HUES64 (cell line): ENCODE measurements at regions not wholly inside any gene's neighbourhood (a gene's known extent, or its start where the extent isn't known, plus 50 kb on each side); places are given as distances from the start of the nearest gene placed in this dataset.
"Not testable (repeated sequence)": the region's sequence is repeated elsewhere in the genome, so short reads cannot be mapped to it uniquely, and the experiment has no call there.

Experiments used
- H3K27ac ChIP-seq: 2 replicates; pipeline ENCODE4 v1.7.0; 2013; ENCODE audit warnings: low read depth, low read length, inconsistent platforms
- H3K27me3 ChIP-seq: 2 replicates; pipeline ENCODE4 v1.6.1; 2013; ENCODE audit warnings: mild to moderate bottlenecking, low read length; ENCODE audit not compliant: insufficient read depth
- H3K36me3 ChIP-seq: 2 replicates; pipeline ENCODE4 v1.6.1; 2013; ENCODE audit warnings: mild to moderate bottlenecking, low read length; ENCODE audit not compliant: insufficient read depth
- H3K4me1 ChIP-seq: 2 replicates; pipeline ENCODE4 v1.6.1; 2013; ENCODE audit warnings: mild to moderate bottlenecking, low read length, moderate library complexity; ENCODE audit not compliant: insufficient read depth
- H3K4me3 ChIP-seq: 2 replicates; pipeline ENCODE4 v1.5.1; 2013; ENCODE audit warnings: mild to moderate bottlenecking, low read length, moderate library complexity
- H3K9ac ChIP-seq: 2 replicates; pipeline ENCODE4 v1.6.1; 2013; ENCODE audit warnings: mild to moderate bottlenecking, low read depth, low read length
- H3K9me3 ChIP-seq: 2 replicates; pipeline ENCODE4 v1.6.1; 2013; ENCODE audit warnings: low read depth, low read length; ENCODE audit not compliant: insufficient read depth
- WGBS: fragments of 150-250, 120-280 bp; methylation state at CpG from one replicate; pipeline ENCODE4 v1.1.7; 2013; ENCODE audit warnings: missing lambda C conversion rate; 5-methylcytosine and 5-hydroxymethylcytosine counted together

DNA sequence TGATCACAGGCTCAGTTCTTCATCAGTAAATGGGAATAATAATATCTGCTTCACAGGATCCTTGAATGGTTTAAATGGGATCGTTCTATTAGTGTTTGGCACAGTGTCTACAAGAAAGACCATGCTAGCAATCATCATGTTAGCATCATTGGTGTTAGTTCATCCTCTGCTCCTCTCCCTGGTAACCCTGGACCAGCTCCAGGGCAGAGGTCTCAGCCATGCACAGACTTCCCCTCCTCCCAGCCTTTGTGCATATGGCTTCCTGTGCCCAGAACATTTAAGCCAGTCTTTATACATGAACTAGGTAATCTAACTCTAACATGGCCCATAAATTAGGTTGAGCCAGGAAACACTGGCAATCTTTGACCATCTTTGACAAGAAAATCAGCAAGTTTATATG is 180.2 kb downstream of the EPM2A start:
- whole genome bisulfite sequencing: 100% methylated on average over 1 of the region's 1 CpG
- Histone ChIP-seq H3K36me3 (no peaks in the 10 kb centered on the region), H3K9me3 (no peaks in the 10 kb centered on the region), H3K4me1 (peaks cover 3% of the 10 kb centered on the region; the same call in 1 of the 2 replicates), H3K27me3 (no peaks in the 10 kb centered on the region), H3K27ac (no peak overlapping the region), H3K9ac (no peak overlapping the region), H3K4me3 (no peak overlapping the region)

GRCh38 chr6:145557474-145557873 is 177.8 kb downstream of the EPM2A start:
- no peaks in the 10 kb centered on the region for H3K27me3 ChIP-seq
- H3K4me1 ChIP-seq: peaks cover 3% of the 10 kb centered on the region; the same call in 1 of the 2 replicates
- no peaks in the 10 kb centered on the region for H3K9me3 ChIP-seq
- no peak overlapping the region for H3K27ac ChIP-seq
- no peak overlapping the region for H3K4me3 ChIP-seq
- no peak overlapping the region for H3K9ac ChIP-seq
- no peaks in the 10 kb centered on the region for H3K36me3 ChIP-seq

- no peaks in the 10 kb centered on the region for H3K36me3 ChIP-seq
- H3K4me3 ChIP-seq: no peak overlapping the region
- WGBS: 92% methylated on average over 1 of the region's 1 CpG
- H3K9me3 ChIP-seq: no peaks in the 10 kb centered on the region
- H3K27me3 ChIP-seq: no peaks in the 10 kb centered on the region
- H3K27ac ChIP-seq: no peak overlapping the region
- no peak overlapping the region for H3K9ac ChIP-seq
- peaks cover 3% of the 10 kb centered on the region; the same call in 1 of the 2 replicates for H3K4me1 ChIP-seq
These were observed 175.5 kb downstream of the EPM2A start for GRCh38 chr6:145559836-145560235.

GRCh38 chr6:145561095-145562072 is 173.9 kb downstream of the EPM2A start:
- 92% methylated on average over 4 of the region's 7 CpGs for WGBS
- no peak overlapping the region for H3K4me3 ChIP-seq
- H3K36me3 ChIP-seq: no peaks in the 10 kb centered on the region
- H3K27ac ChIP-seq: no peak overlapping the region
- no peaks in the 10 kb centered on the region for H3K27me3 ChIP-seq
- no peaks in the 10 kb centered on the region for H3K4me1 ChIP-seq
- H3K9ac ChIP-seq: no peak overlapping the region
- H3K9me3 ChIP-seq: no peaks in the 10 kb centered on the region

DNA sequence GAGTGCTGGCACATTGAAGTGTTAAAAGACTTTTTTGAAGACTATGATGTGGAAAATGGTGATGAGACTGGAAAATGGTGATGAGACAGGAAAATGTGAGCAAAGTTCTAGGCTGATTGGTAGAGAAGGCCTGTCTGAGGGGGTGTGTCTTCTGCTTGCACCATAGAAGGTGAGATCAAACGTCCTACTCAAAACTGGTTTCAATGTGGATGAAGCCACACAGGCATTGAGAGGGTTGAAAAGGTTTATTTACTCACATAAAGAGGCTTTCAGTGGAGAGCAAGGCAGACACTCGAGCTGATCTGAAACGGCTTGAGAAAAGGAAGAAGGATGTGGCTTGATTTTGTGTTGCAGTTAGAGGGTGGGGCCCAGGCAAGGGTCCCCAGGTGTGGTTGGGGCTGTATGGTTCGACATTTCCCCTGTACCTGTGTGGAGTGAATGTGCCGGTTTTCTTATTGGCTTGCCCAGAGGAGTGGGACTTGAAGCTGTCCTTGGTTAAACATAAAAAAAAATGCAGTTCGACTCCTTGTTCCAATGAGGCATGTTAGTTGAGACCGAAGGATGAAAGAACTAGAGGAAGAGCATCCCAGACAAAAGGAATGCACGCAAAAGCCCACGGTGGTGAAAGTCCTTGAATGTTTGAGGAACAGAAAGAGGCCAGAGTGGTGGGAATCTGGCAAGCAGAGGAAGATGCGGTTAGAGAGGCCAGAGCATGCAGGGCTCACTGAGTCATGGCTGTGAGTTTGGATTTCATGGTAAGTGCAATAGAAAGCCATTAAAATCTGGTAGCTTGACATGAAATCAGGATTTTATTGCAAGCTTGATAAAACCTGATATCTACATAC is 172.3 kb downstream of the EPM2A start:
- Histone ChIP-seq H3K27me3 (no peaks in the 10 kb centered on the region), H3K9ac (no peak overlapping the region), H3K27ac (no peak overlapping the region), H3K9me3 (no peaks in the 10 kb centered on the region), H3K4me3 (no peak overlapping the region), H3K4me1 (no peaks in the 10 kb centered on the region), H3K36me3 (no peaks in the 10 kb centered on the region)
- 92% methylated on average over 10 of the region's 10 CpGs for WGBS

DNA sequence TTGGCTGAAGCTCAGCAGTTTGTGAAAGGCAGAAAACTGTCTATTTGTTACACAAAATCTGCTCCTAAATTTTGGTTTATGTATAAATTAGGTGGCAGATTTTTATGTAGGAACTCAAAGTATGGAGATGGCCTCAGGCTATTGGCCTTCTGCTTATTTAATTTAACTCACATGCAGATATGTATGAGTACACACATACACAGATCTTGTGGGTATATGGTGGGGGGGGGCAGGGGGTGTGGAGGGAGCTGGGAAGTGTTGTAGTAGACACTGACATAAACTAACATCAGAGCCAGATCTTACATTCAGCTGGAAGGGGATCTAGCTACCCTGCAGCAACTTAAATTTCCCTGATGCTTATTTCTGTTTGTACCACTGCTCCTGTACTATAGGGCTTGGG is 170.8 kb downstream of the EPM2A start:
- H3K27me3 ChIP-seq: no peaks in the 10 kb centered on the region
- no peaks in the 10 kb centered on the region for H3K9me3 ChIP-seq
- H3K36me3 ChIP-seq: no peaks in the 10 kb centered on the region
- no peak overlapping the region for H3K4me3 ChIP-seq
- no peak overlapping the region for H3K9ac ChIP-seq
- H3K4me1 ChIP-seq: no peaks in the 10 kb centered on the region
- H3K27ac ChIP-seq: no peak overlapping the region

DNA sequence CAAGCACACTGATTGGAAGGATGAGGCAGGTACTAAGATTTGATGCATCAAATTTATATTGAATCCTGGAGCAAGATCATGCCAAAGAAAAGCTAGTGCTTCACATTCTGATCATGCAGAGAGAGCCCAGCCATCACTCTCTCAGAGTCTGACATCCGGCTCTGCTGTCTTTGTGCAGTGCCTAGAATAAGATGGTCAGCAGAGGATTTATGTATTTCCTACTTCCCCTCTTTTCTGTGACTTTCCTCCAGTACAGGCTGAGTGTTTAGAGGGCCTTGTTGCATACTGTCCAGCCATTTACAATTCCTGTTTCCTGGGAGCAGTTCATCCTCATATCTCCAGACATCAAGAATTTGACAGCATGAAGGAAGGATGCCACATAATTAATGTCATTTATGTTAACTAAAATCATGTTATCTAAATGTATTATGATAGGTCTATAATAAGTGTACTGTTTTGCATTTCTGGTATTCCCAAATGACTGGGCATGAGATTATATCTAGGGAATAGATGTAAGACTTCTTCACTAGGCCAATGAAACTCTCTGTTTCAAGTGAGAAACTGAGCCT is 167.6 kb downstream of the EPM2A start:
- no peaks in the 10 kb centered on the region for H3K4me1 ChIP-seq
- no peak overlapping the region for H3K9ac ChIP-seq
- no peak overlapping the region for H3K4me3 ChIP-seq
- no peaks in the 10 kb centered on the region for H3K27me3 ChIP-seq
- no peak overlapping the region for H3K27ac ChIP-seq
- H3K9me3 ChIP-seq: no peaks in the 10 kb centered on the region
- H3K36me3 ChIP-seq: no peaks in the 10 kb centered on the region
- 94% methylated on average over 1 of the region's 1 CpG for WGBS

DNA sequence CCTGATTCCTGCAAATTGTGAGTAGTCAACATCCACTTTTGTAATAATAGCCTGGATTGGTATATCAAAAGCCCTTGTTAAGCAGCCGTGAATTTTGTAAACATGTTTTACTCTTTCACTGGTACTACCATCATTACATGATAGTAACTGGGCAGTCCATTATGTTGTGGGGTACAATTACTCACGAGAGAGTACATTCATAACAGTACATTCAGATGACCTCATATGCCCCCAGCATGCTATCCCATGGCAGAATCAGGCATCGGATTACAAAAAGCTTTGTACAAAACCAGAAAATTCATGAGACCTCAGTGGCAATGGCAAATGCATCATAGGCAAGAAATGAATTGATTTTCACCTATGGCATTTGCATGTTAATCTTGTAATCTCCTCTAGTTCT is 166.2 kb downstream of the EPM2A start:
- Histone ChIP-seq H3K9ac (no peak overlapping the region), H3K4me1 (no peaks in the 10 kb centered on the region), H3K9me3 (no peaks in the 10 kb centered on the region), H3K4me3 (no peak overlapping the region), H3K27ac (no peak overlapping the region), H3K27me3 (no peaks in the 10 kb centered on the region), H3K36me3 (no peaks in the 10 kb centered on the region)
- WGBS: 87% methylated on average over 2 of the region's 3 CpGs

DNA sequence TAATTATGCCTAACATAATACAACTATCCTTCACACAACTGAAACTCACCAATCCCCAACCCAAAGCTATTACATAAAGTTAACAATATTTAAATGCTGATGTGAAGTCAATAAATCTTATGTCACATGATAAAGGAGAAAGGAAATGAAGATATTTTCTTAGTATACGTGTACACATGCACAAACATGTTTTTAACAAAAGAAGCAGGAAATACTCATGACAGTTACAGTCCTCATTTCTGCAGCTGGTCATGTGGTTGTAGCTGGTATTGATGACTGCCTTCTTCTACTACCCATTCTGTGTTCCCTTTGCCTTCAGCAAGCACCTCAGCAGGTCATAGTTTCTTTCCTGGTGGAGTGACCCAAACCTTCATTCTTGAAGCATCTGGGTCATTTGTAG is 165.0 kb downstream of the EPM2A start:
- H3K4me1 ChIP-seq, H3K27ac ChIP-seq, H3K9me3 ChIP-seq, H3K4me3 ChIP-seq, H3K27me3 ChIP-seq, H3K9ac ChIP-seq, H3K36me3 ChIP-seq: not testable (repeated sequence)
- no CpG with 5 or more reads among the region's 1 CpG for WGBS

- not testable (repeated sequence) for H3K4me1 ChIP-seq, H3K9ac ChIP-seq, H3K27me3 ChIP-seq, H3K36me3 ChIP-seq, H3K4me3 ChIP-seq, H3K27ac ChIP-seq
- 100% methylated on average over 1 of the region's 1 CpG for WGBS
- peaks cover 12% of the 10 kb centered on the region for H3K9me3 ChIP-seq
These were observed 161.1 kb downstream of the EPM2A start for GRCh38 chr6:145574269-145574668.
